ENCODE measurements at regions not wholly inside any gene's neighbourhood (a gene's known extent, or its start where the extent isn't known, plus 50 kb on each side); places are given as distances from the start of the nearest gene placed in this dataset.

GRCh38 chr3:5800965-5801364 is 613.5 kb downstream of the EDEM1 start:
- no TSS peak for BruUV-seq (replicated peaks)
- intact Hi-C loops (cut with micrococcal nuclease; ENCODE audit: unreplicated experiment), result no loop called here
- TF ChIP-seq CTCF (conservative IDR thresholded peaks at IDR 0.05; ENCODE audit: low read length), result no peak
- no peak for TF ChIP-seq EZH2phosphoT487 (IDR thresholded peaks at IDR 0.05; ENCODE audit: borderline replicate concordance, low read depth, low read length)
- H2AFZ ChIP-seq (ENCODE audit: low read length), result no peak overlapping the region
- POLR2A ChIA-PET, result interaction anchor here (0.7 kb wide), 1 partner anchor 42 kb away, joined by 3 read pairs; no protein-coding TSS in a partner anchor
- no peak overlapping the region for H3K27ac ChIP-seq (ENCODE audit: low read depth, low read length, poor library complexity, severe bottlenecking)
- no peaks in the 10 kb centered on the region for H3K9me3 ChIP-seq (ENCODE audit: low read length)
- CTCF ChIA-PET (ENCODE audit: unreplicated experiment), result no interaction called here
- H3K36me3 ChIP-seq (ENCODE audit: insufficient read depth, low read length), result no peaks in the 10 kb centered on the region
- H3K4me2 ChIP-seq (ENCODE audit: low read length), result no peak overlapping the region
- no peak overlapping the region for H3K4me3 ChIP-seq (ENCODE audit: low read depth, low read length, poor library complexity, severe bottlenecking)
- no peaks in the 10 kb centered on the region for H3K4me1 ChIP-seq (ENCODE audit: insufficient read depth, low read length, poor library complexity, severe bottlenecking)
- H4K20me1 ChIP-seq (ENCODE audit: insufficient read depth, low read length), result no peaks in the 10 kb centered on the region
- H3K9me2 ChIP-seq (ENCODE audit: insufficient read depth, low read length), result no peaks in the 10 kb centered on the region
- no peak for DNase-seq (ENCODE audit: low spot score)
- no peaks in the 10 kb centered on the region for H3K79me2 ChIP-seq (ENCODE audit: insufficient read depth, low read depth, low read length)

GRCh38 chr3:5806192-5806591 is 618.7 kb downstream of the EDEM1 start:
- ChIA-PET POLR2A (no interaction called here), CTCF (ENCODE audit: unreplicated experiment) (no interaction called here)
- Histone ChIP-seq H3K4me1 (ENCODE audit: insufficient read depth, low read length, poor library complexity, severe bottlenecking) (no peaks in the 10 kb centered on the region), H3K79me2 (ENCODE audit: insufficient read depth, low read depth, low read length) (no peaks in the 10 kb centered on the region), H3K27ac (ENCODE audit: low read depth, low read length, poor library complexity, severe bottlenecking) (no peak overlapping the region), H3K36me3 (ENCODE audit: insufficient read depth, low read length) (no peaks in the 10 kb centered on the region), H2AFZ (ENCODE audit: low read length) (no peak overlapping the region), H3K4me2 (ENCODE audit: low read length) (no peak overlapping the region), H3K9me3 (ENCODE audit: low read length) (no peaks in the 10 kb centered on the region), H4K20me1 (ENCODE audit: insufficient read depth, low read length) (no peaks in the 10 kb centered on the region), H3K9me2 (ENCODE audit: insufficient read depth, low read length) (no peaks in the 10 kb centered on the region), H3K4me3 (ENCODE audit: low read depth, low read length, poor library complexity, severe bottlenecking) (no peak overlapping the region)
- intact Hi-C loops (cut with micrococcal nuclease; ENCODE audit: unreplicated experiment), result no loop called here
- no TSS peak for BruUV-seq (replicated peaks)
- TF ChIP-seq EZH2phosphoT487 (IDR thresholded peaks at IDR 0.05; ENCODE audit: borderline replicate concordance, low read depth, low read length) (no peak), CTCF (conservative IDR thresholded peaks at IDR 0.05; ENCODE audit: low read length) (peak; percentile 69)
- DNase-seq (ENCODE audit: low spot score), result peak; percentile 8

GRCh38 chr3:5809586-5810246 is 622.2 kb downstream of the EDEM1 start:
- H2AFZ ChIP-seq (ENCODE audit: low read length), result no peak overlapping the region
- no peaks in the 10 kb centered on the region for H3K36me3 ChIP-seq (ENCODE audit: insufficient read depth, low read length)
- TF ChIP-seq EZH2phosphoT487 (IDR thresholded peaks at IDR 0.05; ENCODE audit: borderline replicate concordance, low read depth, low read length) (no peak), CTCF (conservative IDR thresholded peaks at IDR 0.05; ENCODE audit: low read length) (no peak)
- ChIA-PET CTCF (ENCODE audit: unreplicated experiment) (no interaction called here), POLR2A (interaction anchor here (0.9 kb wide), 1 partner anchor 994 kb away, joined by 3 read pairs; no protein-coding TSS in a partner anchor)
- no peak overlapping the region for H3K4me2 ChIP-seq (ENCODE audit: low read length)
- no peak overlapping the region for H3K4me3 ChIP-seq (ENCODE audit: low read depth, low read length, poor library complexity, severe bottlenecking)
- no peaks in the 10 kb centered on the region for H3K79me2 ChIP-seq (ENCODE audit: insufficient read depth, low read depth, low read length)
- no peak for DNase-seq (ENCODE audit: low spot score)
- no peaks in the 10 kb centered on the region for H3K9me2 ChIP-seq (ENCODE audit: insufficient read depth, low read length)
- H3K9me3 ChIP-seq (ENCODE audit: low read length), result no peaks in the 10 kb centered on the region
- H3K4me1 ChIP-seq (ENCODE audit: insufficient read depth, low read length, poor library complexity, severe bottlenecking), result no peaks in the 10 kb centered on the region
- no peak overlapping the region for H3K27ac ChIP-seq (ENCODE audit: low read depth, low read length, poor library complexity, severe bottlenecking)
- intact Hi-C loops (cut with micrococcal nuclease; ENCODE audit: unreplicated experiment), result no loop called here
- H4K20me1 ChIP-seq (ENCODE audit: insufficient read depth, low read length), result no peaks in the 10 kb centered on the region
- BruUV-seq (replicated peaks), result no TSS peak

Data from OCI-LY7 (cell line).